ENCODE measurements at regions not wholly inside any gene's neighbourhood (a gene's known extent, or its start where the extent isn't known, plus 50 kb on each side); places are given as distances from the start of the nearest gene placed in this dataset.

DNA sequence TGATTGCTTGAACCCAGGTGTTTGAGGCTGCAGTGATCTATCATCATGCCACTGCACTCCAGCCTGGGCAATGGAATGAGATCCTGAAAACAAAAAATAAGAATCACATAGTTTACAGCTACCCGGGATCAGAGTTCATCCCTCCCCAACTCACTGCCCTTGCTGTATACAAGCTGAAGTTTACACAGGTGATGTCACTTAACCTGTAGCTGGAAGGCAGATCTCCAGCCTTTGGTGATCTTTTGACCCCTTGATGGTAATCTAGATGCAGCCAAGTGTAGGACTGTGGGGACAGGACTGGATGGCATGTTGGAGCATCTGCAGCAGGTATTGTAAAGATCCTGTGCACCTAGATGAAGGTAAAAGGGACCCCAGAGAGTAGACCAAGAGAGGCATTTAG is 66.7 kb upstream of the SLC14A2 start:
- TF ChIP-seq POLR2AphosphoS5 (IDR thresholded peaks at IDR 0.05; ENCODE audit: low read depth, low read length) (no peak), LRRFIP1 (CRISPR knock-in tag; conservative IDR thresholded peaks at IDR 0.05) (no peak), CBFB (CRISPR knock-in tag; IDR thresholded peaks at IDR 0.05) (no peak), SRSF1 (optimal IDR thresholded peaks at IDR 0.05; ENCODE audit: low read depth, low read length) (no peak), ZNF33B (CRISPR knock-in tag; IDR thresholded peaks at IDR 0.05) (no peak), ARID2 (CRISPR knock-in tag; IDR thresholded peaks at IDR 0.05; ENCODE audit: borderline replicate concordance) (no peak), ZKSCAN8 (CRISPR knock-in tag; IDR thresholded peaks at IDR 0.05; ENCODE audit: borderline replicate concordance) (peak; percentile 79; the same call in 1 of the 2 replicates), KIAA2018 (CRISPR knock-in tag; IDR thresholded peaks at IDR 0.05; ENCODE audit: borderline replicate concordance) (no peak), ETV6 (CRISPR knock-in tag; conservative IDR thresholded peaks at IDR 0.05) (no peak), POLR2AphosphoS2 (IDR thresholded peaks at IDR 0.05; ENCODE audit: low read depth, low read length) (no peak)
- TF ChIP-seq, protein P1, sequence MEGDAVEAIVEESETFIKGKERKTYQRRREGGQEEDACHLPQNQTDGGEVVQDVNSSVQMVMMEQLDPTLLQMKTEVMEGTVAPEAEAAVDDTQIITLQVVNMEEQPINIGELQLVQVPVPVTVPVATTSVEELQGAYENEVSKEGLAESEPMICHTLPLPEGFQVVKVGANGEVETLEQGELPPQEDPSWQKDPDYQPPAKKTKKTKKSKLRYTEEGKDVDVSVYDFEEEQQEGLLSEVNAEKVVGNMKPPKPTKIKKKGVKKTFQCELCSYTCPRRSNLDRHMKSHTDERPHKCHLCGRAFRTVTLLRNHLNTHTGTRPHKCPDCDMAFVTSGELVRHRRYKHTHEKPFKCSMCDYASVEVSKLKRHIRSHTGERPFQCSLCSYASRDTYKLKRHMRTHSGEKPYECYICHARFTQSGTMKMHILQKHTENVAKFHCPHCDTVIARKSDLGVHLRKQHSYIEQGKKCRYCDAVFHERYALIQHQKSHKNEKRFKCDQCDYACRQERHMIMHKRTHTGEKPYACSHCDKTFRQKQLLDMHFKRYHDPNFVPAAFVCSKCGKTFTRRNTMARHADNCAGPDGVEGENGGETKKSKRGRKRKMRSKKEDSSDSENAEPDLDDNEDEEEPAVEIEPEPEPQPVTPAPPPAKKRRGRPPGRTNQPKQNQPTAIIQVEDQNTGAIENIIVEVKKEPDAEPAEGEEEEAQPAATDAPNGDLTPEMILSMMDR (CRISPR knock-in tag; IDR thresholded peaks at IDR 0.05) = no peak
